HUES6 (cell line): ENCODE measurements at regions not wholly inside any gene's neighbourhood (a gene's known extent, or its start where the extent isn't known, plus 50 kb on each side); places are given as distances from the start of the nearest gene placed in this dataset.

Source experiments
- H3K27ac ChIP-seq: 2 replicates; pipeline ENCODE4 v1.7.0; 2013; ENCODE audit warnings: low read depth, mild to moderate bottlenecking, low read length, inconsistent platforms
- H3K27me3 ChIP-seq: 2 replicates; pipeline ENCODE4 v1.6.1; 2013; ENCODE audit warnings: low read length; ENCODE audit not compliant: control insufficient read depth, insufficient read depth
- H3K36me3 ChIP-seq: 2 replicates; pipeline ENCODE4 v1.6.1; 2013; ENCODE audit warnings: low read length; ENCODE audit not compliant: control insufficient read depth, insufficient read depth
- H3K4me1 ChIP-seq: 2 replicates; pipeline ENCODE4 v1.6.1; 2013; ENCODE audit warnings: low read length; ENCODE audit not compliant: control insufficient read depth, insufficient read depth
- H3K4me3 ChIP-seq: 2 replicates; pipeline ENCODE4 v1.5.1; 2013; ENCODE audit warnings: low read depth, low read length
- H3K9ac ChIP-seq: one replicate; pipeline ENCODE4 v1.6.1; 2013; ENCODE audit warnings: mild to moderate bottlenecking, low read length
- H3K9me3 ChIP-seq: 2 replicates; pipeline ENCODE4 v1.6.1; 2013; ENCODE audit warnings: low read depth, low read length; ENCODE audit not compliant: control insufficient read depth, insufficient read depth

DNA sequence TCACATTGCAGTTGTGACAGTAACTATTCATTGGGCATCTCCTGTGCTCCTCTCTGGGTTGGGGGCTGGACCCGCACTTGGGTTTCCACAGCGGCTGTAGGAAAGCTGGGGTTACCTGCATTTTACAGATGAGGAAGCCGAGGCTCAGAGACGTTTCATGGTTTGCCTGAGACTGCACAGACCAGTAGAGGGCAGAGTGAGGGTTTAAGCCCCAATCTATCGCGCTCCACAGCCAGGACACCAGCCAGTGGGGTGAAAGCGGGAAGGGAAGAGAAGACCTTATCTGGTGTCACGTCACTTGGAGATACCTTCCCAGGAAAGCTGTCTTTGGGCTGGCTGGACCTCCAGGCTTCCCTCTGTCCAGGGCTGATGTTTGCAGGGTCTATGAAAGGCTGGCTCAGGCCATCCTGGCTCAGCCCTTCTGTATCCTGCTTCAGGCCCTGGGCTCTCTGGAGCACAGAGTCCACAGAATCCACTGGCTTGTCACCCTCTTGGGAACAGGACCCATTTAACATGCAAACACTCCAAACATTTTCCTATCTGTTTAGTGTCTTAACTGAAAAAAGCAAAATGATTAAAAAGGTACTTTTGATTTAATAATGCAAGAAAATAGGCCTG is 167.7 kb downstream of the EMX2 start:
- no peak overlapping the region for H3K9ac ChIP-seq
- peaks cover 4% of the 10 kb centered on the region; the same call in 1 of the 2 replicates for H3K9me3 ChIP-seq
- H3K4me3 ChIP-seq: no peak overlapping the region
- no peaks in the 10 kb centered on the region for H3K27me3 ChIP-seq
- H3K4me1 ChIP-seq: no peaks in the 10 kb centered on the region
- H3K36me3 ChIP-seq: no peaks in the 10 kb centered on the region
- H3K27ac ChIP-seq: no peak overlapping the region

DNA sequence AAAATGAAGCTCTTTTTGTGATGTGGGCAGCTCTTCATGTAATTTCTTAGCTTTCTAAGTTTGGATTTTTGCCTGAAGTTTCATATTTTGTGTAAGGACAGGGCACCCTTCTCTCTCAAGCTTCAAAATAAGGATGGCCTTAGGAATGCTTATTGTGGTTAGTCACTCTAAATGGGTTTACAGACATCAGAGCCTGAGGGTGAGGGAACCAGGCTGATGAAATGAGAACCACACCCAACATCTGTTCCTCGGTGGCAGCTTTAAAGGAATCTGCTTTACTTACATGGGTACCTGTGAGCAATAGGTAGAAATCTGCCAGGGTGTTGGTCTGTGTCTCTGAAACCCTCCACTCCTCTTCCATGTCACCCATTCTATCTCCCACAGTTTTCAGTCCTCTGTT is 174.3 kb downstream of the EMX2 start:
- Histone ChIP-seq H3K9ac (no peak overlapping the region), H3K36me3 (no peaks in the 10 kb centered on the region)

DNA sequence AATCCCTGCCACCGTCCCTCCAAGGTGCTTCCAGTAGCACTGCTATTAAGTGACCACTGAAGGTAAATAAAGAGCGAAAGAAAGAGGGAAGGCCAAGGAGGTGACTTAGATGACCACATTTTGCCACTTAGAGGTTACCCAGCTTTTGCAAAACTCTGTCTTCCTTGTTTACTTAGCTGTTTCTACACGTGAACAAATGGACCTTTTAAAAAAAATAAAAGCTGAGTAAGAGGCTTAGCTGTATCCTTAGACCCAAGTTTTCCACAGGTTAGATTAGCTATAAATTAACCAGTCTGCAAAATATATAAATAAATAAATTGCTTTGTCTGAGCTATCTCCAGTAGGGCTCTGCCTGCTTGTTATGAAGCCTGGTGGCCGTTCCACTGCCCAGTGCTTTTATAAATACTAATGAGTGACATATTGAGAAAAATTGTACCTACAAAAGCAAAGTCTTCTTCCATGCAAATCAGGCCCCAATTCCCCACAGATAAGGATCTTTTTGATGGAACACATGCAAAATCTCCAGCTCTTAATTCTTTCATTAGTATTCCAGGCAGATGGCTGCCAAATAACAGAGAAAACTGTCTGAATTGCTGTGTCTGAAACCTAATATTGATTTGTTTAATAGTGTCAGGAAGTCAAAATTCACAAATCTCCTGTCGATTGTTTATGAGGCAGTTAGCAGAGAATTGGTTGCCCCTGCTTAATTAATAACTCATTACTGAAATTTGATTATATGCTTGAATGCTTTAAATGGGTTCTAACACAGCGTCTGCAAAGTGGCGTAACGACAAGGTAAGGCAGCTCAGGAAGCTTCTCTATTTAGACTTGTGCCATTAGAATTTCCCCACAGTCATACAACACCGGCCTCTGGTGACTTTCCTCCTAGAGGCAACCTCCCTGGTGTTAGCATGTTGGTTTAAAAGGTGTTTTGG is 176.7 kb downstream of the EMX2 start:
- peaks cover 17% of the 10 kb centered on the region for H3K4me1 ChIP-seq
- H3K9ac ChIP-seq: no peak overlapping the region

More for the DNA sequence above, 174.3 kb downstream of the EMX2 start:
- H3K27ac ChIP-seq: no peak overlapping the region
- H3K4me1 ChIP-seq: peaks cover 16% of the 10 kb centered on the region
- no peaks in the 10 kb centered on the region for H3K27me3 ChIP-seq
- H3K4me3 ChIP-seq: no peak overlapping the region
- H3K9me3 ChIP-seq: peaks cover 4% of the 10 kb centered on the region; the same call in 1 of the 2 replicates

DNA sequence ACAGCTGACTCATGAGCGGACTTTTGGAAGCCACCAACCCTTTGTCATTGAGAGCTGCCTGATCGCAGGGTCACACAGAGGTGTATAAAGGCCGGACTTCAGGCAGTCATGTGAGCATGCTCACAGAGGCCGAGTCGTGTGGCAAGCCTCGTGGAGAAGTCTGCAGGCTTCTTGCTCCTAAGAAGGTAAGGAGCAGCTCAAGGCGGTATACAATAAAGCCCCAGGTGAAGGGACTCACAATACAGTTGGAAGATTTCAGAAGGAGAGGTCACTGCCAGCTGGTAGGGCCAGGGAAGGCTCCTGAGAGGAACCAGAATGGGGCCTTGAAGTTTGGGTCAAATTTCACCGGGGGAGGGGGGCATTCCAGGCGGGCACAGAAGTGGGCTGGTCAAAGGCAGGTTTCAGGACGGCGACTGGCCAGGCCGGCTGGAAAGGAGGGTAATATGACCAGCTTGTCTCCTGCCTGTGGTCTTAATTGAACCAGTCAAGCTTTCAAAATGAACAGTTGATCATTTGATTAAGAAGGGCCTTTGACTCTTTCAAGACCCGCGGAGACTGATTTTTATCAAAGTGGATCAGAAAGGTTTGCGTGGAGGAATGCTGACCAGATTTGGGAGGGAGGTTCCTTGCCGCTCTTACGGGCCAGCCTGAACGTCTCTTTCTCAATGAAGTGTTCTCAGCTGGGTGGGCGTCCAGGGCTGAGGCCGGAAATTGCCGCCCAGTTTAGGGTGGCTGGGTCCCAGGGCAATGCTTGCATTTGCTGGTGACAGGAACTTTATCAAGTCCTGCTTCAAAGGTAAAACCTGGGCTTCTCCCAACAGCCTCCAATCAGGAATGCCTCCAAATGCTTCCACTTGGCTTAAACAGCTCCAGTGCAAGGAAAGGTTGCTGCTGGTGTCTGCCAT is 178.6 kb downstream of the EMX2 start:
- Histone ChIP-seq H3K9ac (no peak overlapping the region), H3K4me3 (peak overlapping the region; percentile 10; the same call in 1 of the 2 replicates), H3K9me3 (no peaks in the 10 kb centered on the region), H3K4me1 (peaks cover 17% of the 10 kb centered on the region), H3K27me3 (no peaks in the 10 kb centered on the region), H3K27ac (no peak overlapping the region), H3K36me3 (no peaks in the 10 kb centered on the region)

More for the DNA sequence above, 176.7 kb downstream of the EMX2 start:
- H3K9me3 ChIP-seq: peaks cover 4% of the 10 kb centered on the region; the same call in 1 of the 2 replicates
- H3K27me3 ChIP-seq: no peaks in the 10 kb centered on the region
- no peaks in the 10 kb centered on the region for H3K36me3 ChIP-seq
- no peak overlapping the region for H3K4me3 ChIP-seq
- H3K27ac ChIP-seq: no peak overlapping the region

DNA sequence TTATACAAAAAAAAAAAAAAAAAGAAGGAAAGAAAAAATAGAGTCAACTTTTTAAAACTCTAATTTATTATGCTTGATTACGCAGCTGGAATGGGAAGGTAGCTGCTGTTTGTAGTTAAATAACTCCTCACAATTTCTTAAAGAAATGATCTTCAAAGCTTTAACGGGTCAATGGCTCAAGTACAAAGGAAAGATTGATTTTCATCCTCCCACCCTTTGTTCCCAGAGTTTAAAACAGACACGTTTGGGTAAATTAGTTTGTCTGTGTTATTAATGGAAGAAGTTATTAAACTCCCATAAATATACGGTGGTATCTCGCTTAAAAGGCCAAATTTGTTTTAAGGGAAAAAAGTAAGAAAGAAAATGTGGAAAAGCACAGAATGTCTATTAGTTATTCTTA is 179.3 kb downstream of the EMX2 start:
- Histone ChIP-seq H3K4me3 (no peak overlapping the region), H3K9me3 (no peaks in the 10 kb centered on the region), H3K27me3 (no peaks in the 10 kb centered on the region), H3K36me3 (no peaks in the 10 kb centered on the region), H3K4me1 (peaks cover 17% of the 10 kb centered on the region), H3K9ac (no peak overlapping the region), H3K27ac (no peak overlapping the region)

DNA sequence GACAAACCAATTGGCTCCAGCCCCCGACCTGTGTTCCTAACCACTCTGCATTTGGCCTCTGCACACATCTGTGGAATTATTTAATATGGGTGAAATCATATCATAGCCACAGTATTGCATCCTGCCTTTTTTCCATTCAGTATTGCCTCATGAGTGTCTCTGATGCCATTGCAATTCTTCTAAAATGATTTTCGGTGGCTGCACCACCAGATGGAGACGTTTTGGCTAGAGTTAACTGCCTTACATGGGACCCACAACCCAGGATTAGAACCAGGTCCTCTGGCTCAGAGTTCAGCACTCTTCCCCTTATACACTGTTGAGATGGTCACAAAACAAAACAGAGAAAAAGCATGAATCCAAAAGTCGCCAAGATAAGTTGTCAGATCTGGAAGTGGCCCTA is 180.8 kb downstream of the EMX2 start:
- no peak overlapping the region for H3K27ac ChIP-seq
- H3K27me3 ChIP-seq: peaks cover 1% of the 10 kb centered on the region; the same call in 1 of the 2 replicates
- no peak overlapping the region for H3K9ac ChIP-seq
- no peaks in the 10 kb centered on the region for H3K9me3 ChIP-seq
- H3K36me3 ChIP-seq: no peaks in the 10 kb centered on the region
- no peak overlapping the region for H3K4me3 ChIP-seq
- H3K4me1 ChIP-seq: peaks cover 17% of the 10 kb centered on the region

DNA sequence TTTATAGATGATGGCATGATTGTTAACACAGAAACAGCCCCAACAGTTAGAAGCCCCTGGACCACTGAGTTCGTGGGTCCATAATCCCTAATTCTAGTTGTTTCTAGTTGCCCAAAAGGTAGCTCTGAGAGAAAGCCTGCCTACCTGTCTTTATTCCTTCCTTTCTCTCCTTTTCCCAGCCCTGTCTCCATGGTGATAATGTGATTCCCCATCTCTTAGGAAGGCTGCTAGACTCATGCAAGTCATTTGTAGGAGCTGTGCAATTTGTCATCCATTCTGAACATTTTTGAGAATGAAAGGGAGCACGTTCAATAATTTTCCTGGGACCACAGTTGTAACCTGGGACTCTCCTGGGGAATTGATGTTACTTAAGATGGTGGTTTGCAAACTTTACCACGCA is 183.4 kb downstream of the EMX2 start:
- Histone ChIP-seq H3K4me1 (peaks cover 10% of the 10 kb centered on the region), H3K36me3 (no peaks in the 10 kb centered on the region), H3K27me3 (peaks cover 2% of the 10 kb centered on the region; the same call in 1 of the 2 replicates), H3K4me3 (no peak overlapping the region), H3K9ac (no peak overlapping the region), H3K9me3 (no peaks in the 10 kb centered on the region), H3K27ac (no peak overlapping the region)

DNA sequence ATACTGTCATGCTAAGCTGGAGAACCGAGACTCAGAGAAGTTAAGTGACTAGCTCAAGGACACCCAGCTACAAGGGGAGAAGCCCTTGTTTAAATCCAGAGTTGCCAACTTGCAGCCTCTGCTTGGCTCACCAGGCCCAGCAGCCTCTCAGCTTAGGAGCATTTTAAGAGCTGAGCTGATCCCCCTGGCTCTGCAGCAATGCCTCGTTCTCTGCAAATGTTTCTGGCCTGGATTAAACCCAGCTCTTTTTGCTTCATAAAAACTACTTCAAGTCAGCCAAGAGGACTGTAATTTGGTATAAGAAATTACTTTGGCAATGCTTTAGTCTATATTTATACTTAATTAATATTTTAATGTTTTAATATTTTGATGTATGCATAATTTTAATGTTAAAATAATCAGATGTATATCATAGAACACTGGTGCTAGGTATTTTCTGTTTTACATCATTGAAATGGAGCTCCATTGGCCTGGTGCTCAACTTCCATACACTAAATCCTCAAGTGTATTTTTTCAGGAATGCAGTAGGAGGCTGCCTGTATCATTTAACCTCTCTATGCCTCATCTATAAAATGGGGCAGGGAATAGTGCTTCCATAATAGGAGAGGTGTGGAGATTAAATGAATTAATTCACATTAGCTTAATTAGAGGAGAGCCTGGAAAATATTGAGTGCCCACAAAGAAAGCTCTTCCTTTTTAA is 184.2 kb downstream of the EMX2 start:
- Histone ChIP-seq H3K27me3 (peaks cover 2% of the 10 kb centered on the region; the same call in 1 of the 2 replicates), H3K27ac (no peak overlapping the region), H3K9me3 (no peaks in the 10 kb centered on the region), H3K9ac (no peak overlapping the region), H3K4me3 (no peak overlapping the region), H3K4me1 (peaks cover 2% of the 10 kb centered on the region; the same call in 1 of the 2 replicates), H3K36me3 (no peaks in the 10 kb centered on the region)

DNA sequence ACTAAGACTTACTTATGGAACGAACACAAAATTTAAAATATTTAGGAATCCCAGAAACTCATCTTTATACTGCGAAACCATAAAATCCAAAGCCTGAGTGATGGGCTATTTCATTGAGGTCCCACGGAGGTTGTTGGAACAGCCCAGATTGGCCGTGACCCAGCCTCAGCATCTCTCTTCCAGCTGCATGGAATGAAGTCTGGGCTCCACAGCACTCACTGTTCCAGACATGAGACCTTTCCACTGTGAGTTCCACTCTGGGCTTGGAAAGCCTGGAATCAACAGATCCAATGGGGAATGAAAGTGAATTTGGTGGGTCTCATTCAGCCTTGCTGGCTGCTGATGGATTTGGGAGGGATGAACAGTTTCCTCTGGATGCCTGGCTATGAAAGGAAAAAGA is 184.9 kb downstream of the EMX2 start:
- H3K9ac ChIP-seq: no peak overlapping the region
- H3K4me3 ChIP-seq: no peak overlapping the region
- H3K27me3 ChIP-seq: peaks cover 2% of the 10 kb centered on the region; the same call in 1 of the 2 replicates
- H3K4me1 ChIP-seq: no peaks in the 10 kb centered on the region; the same call in 1 of the 2 replicates
- H3K27ac ChIP-seq: no peak overlapping the region
- H3K36me3 ChIP-seq: no peaks in the 10 kb centered on the region
- H3K9me3 ChIP-seq: no peaks in the 10 kb centered on the region

DNA sequence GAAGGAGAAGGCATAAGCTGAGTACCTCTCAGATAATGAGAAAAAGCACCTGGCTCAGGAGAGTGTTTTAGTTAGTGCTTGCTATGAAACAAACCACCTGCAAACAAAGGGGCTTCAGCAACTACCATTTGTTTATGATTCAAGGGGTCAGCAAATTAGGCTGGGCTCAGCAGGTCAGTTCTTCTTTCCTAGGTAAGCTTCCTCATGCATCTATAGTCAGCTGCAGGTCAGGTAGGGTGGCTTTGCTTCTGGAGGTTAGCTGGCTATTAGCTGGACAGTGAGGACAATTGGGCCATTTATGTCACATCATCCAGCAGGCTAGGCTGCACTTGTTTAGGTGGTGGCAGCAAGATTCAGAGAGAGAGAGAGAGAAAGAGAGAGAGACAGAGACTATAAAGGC is 185.5 kb downstream of the EMX2 start:
- no peaks in the 10 kb centered on the region for H3K4me1 ChIP-seq
- H3K27me3 ChIP-seq: peaks cover 2% of the 10 kb centered on the region; the same call in 1 of the 2 replicates

More for the DNA sequence above, 185.5 kb downstream of the EMX2 start:
- H3K9me3 ChIP-seq: no peaks in the 10 kb centered on the region
- no peak overlapping the region for H3K27ac ChIP-seq
- no peak overlapping the region for H3K9ac ChIP-seq
- no peaks in the 10 kb centered on the region for H3K36me3 ChIP-seq
- no peak overlapping the region for H3K4me3 ChIP-seq
